GM12875 (cell line): ENCODE measurements at regions not wholly inside any gene's neighbourhood (a gene's known extent, or its start where the extent isn't known, plus 50 kb on each side); places are given as distances from the start of the nearest gene placed in this dataset.

ENCODE experiments used
- H3K4me3 ChIP-seq: one replicate; pipeline ENCODE4 v1.5.1; 2011; ENCODE audit warnings: low read depth, low read length, control low read depth
- CTCF ChIP-seq: IDR thresholded peaks from 2 replicates; pipeline ENCODE4 v1.5.1; 2011; ENCODE audit warnings: low read depth, mild to moderate bottlenecking, control low read depth, inconsistent platforms, low read length, moderate library complexity, borderline replicate concordance; ENCODE audit not compliant: insufficient read depth

GRCh38 chr3:178440043-178440442, 96.2 kb upstream of the KCNMB2 start:
- TF ChIP-seq CTCF = no peak
- no peak overlapping the region for H3K4me3 ChIP-seq

- H3K4me3 ChIP-seq = no peak overlapping the region
- no peak for TF ChIP-seq CTCF
Measured at GRCh38 chr3:178443634-178444033, 92.6 kb upstream of the KCNMB2 start.

- H3K4me3 ChIP-seq = no peak overlapping the region
- TF ChIP-seq CTCF = no peak
Measured at GRCh38 chr3:178445139-178445538, 91.1 kb upstream of the KCNMB2 start.

GRCh38 chr3:178446059-178446458, 90.2 kb upstream of the KCNMB2 start:
- TF ChIP-seq CTCF = no peak
- H3K4me3 ChIP-seq = no peak overlapping the region

GRCh38 chr3:178450476-178450875, 85.8 kb upstream of the KCNMB2 start:
- no peak for TF ChIP-seq CTCF
- H3K4me3 ChIP-seq = no peak overlapping the region

GRCh38 chr3:178451799-178452198, 84.4 kb upstream of the KCNMB2 start:
- no peak overlapping the region for H3K4me3 ChIP-seq
- no peak for TF ChIP-seq CTCF

GRCh38 chr3:178454726-178455125, 81.5 kb upstream of the KCNMB2 start:
- TF ChIP-seq CTCF = no peak
- no peak overlapping the region for H3K4me3 ChIP-seq
